ENCODE measurements at regions not wholly inside any gene's neighbourhood (a gene's known extent, or its start where the extent isn't known, plus 50 kb on each side); places are given as distances from the start of the nearest gene placed in this dataset.

DNA sequence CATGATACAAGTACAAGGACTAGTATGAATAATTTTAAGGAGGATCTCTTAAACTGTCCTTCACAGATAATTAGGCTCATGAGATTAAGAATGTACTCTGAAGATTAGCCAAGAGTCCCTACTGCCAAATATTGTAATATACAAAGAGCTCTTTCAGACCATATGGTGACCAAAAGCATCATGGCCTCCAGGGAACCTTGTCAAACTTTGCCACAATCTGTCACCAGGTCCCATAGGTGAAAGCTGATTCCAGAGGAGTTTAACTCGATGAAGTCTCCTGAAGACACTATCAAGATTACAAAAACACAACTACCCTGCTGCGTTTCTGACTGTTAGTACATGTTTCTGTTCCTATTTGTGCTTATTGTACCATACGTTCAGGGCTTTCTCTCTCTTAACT is 395.4 kb upstream of the ITGA1 start:
- no peak for DNase-seq (ENCODE audit: extremely low read depth, low read depth, low spot score)

DNA sequence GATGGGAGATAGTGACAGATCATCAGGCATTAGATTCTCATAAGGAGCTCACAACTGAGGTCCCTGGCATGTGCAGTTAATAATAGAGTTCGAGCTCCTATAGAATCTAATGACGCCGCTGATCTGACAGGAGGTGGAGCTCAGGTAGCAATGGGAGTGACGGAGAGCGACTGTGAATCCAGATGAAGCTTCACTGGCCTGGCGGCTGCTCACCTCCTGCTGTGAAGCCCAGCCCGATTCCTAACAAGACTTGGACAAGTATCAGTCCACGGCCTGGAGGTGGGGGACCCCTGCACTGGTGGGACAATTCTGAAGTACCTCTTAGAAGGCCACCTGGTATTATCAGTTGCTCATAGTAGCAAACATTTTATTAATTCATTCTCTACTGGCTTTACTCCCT is 377.9 kb upstream of the ITGA1 start:
- DNase-seq (ENCODE audit: extremely low read depth, low read depth, low spot score) = no peak

DNA sequence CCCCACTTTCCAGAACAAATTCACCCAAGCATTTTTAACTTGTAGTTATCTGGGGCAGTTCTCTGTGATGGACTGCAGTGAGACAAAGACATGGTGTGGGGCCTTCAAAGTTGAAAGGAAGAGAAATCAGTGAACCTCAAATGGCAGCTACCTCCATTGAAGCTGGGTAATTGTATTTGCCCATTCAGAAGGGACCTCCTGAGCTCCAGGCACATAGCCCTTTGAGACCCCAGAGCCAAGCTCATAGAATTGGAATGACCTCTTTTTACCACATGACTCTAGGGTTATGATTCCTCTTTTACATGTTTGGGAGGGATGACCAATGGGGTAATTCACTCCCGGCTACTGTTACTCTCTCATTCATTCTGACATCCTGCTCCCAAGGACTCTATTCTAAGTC is 368.4 kb upstream of the ITGA1 start:
- no peak for DNase-seq (ENCODE audit: extremely low read depth, low read depth, low spot score)

DNA sequence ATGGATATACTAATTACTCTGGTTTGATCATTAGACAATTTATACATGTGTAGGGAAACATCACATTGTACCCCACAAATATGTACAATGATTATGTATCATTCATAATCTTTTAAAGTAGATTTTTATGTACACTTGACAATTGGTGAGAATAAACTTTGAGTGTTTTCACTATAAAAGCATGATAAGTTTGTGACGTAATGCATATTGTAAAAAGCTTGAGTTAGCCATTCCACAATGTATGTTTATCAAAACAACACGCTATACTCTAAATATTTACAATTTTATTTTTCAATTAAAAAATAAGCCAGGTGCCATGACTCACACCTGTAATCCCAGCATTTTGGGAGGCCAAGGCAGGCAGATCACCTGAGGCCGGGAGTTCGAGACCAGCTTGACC is 360.1 kb upstream of the ITGA1 start:
- no peak for DNase-seq (ENCODE audit: extremely low read depth, low read depth, low spot score)

DNA sequence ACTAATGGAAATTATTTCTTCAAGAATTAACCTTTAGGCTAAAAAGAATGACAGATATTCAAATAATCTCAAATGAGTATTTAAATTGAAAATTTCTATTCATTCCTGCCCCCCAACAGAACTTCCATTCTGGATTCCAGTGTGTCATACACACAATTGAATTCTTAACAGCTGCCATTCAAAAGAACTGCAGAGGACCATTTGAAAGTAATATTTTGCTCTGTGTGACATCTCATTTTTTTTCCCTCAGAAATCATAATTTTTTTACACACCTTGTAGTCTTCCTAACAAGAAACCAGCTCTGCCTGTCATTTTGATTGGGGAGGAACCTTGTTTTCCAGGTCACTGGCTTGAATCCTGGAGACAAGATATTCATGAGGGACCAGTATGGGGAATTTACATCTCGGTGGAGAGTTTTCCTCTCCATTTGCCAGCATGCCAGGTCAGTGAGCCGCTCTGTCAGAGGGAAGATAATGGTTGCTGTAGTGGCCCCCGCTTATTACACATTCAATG is 358.7 kb upstream of the ITGA1 start:
- DNase-seq (ENCODE audit: extremely low read depth, low read depth, low spot score) = no peak

DNA sequence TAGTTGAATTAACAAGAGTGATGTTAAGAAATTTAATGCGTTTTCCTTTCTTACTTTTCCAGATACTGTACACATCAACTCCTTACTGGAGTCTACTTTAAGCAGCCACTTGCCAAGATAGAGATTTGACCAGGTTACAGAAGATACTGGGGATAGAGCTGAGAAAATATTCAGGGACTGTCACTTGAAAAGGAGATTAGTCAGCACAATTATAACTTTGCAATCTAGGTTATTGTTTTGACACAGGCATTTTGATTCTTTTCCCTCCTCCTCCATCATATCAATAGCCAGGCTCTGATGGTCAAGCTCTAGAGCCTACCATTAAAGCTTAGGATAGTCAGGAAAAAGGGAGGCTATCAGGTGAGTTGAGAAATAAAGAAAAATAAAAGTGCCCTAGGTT is 345.9 kb upstream of the ITGA1 start:
- no peak for DNase-seq (ENCODE audit: extremely low read depth, low read depth, low spot score)

DNA sequence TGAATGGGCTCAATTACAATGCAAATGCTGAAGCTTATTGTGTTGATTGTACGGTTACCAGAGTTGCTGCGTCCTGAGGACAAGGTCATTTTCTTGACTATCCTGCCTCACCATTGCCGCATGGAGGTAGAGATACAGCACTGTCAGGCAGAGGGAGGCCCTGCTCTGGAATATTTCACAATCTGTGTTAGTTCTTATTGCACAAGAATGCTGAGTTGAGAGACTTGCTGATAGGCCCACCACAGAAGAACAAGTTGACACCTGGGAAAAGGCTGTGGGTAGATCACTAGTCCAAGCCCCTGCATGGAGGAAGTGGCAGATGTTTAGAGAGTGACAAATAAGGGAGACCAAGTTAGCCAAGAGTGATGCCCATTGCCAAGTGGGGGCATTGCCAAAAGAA is 344.5 kb upstream of the ITGA1 start:
- no peak for DNase-seq (ENCODE audit: extremely low read depth, low read depth, low spot score)

DNA sequence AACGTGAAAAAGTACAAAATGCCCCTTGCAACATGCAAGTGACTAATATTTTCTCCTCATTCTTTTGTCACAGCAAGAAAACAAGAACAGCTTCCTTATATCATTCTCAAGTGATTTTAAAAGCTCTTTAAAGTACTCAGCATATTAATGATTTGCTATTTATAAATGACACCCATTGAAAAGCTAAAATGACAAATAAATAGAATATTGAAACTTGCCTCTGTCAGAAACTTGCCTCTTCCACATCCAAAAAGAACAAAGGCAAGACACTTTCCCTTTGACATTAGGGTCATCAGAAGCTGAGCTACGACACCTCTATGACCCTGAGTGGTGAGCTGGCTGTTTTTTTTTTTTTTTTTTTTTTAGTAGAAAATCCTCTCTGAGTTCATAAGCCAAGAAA is 339.6 kb upstream of the ITGA1 start:
- no peak for DNase-seq (ENCODE audit: extremely low read depth, low read depth, low spot score)

DNA sequence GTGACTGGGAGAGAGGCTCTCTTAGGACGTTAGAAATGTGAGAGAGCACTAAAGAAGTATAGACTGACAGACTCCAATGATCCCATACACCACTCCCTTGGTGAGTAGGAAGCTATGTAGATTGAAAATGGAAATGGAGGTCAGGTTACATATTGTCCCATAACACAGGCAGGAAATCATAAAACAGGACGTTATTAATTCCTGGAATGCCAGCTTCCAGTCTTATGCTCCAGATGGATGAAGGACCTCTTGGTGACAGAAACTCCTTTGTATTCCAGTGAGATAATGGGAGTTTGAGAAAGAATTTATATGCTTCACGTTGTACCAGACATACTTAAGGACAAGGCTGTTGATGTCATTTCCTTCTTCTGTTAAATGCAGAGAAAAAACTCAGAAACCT is 338.2 kb upstream of the ITGA1 start:
- DNase-seq (ENCODE audit: extremely low read depth, low read depth, low spot score) = peak; percentile 4

DNA sequence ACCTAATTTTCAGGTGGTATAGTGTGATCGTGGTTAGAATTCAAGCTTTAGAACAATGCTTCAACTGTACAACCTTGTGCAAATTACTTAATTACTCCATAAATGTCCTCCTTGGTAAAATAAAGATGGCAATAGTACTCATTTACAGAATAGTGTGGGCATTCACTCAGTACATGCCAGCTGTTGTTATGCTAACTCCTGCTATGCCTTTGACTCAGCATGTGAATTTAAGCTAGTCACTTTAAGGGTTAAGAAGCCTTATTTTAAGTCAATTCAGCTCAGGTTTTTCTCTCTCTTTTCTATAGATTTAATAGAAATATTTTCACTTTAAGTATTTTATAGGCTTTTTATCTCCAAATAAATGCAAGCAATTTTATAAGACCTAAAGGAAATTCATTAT is 335.6 kb upstream of the ITGA1 start:
- DNase-seq (ENCODE audit: extremely low read depth, low read depth, low spot score) = no peak

DNA sequence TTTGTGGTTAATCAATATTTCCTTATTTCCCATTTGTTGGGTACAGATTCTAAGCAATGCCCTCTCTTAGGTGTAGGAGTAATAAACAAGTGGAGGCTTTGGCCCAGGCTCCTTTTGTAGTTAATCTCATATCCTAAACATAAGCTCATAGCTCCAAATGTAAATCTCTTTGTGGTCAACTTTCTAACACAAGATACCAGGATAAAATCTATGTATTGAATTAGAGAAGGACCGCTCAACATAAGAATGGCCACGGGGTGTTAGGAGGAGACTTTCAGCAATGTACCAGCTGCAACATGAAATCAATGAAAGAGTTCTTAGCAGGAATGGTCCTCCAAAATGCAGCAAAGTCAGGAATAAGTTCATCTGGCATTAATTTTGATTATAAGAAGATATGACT is 334.5 kb upstream of the ITGA1 start:
- DNase-seq (ENCODE audit: extremely low read depth, low read depth, low spot score) = no peak

DNA sequence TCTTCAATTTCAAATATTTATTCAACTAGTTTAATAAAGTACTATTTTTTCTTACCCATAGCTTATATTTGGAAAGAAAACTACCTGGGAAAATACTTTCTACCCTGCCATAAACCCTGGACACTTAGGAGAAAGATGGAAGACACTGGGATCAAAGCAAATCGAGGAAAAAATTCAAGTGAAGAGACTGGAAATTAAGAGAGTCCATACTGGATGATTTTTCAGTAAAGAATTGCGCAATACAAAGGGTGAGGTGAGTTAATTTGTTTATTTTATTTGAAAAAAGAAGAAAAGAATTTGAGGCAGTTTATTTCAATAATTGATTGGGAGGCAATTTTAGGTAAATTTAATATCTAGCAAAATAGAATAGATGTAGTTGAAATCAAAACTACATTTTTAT is 331.8 kb upstream of the ITGA1 start:
- DNase-seq (ENCODE audit: extremely low read depth, low read depth, low spot score) = no peak

DNA sequence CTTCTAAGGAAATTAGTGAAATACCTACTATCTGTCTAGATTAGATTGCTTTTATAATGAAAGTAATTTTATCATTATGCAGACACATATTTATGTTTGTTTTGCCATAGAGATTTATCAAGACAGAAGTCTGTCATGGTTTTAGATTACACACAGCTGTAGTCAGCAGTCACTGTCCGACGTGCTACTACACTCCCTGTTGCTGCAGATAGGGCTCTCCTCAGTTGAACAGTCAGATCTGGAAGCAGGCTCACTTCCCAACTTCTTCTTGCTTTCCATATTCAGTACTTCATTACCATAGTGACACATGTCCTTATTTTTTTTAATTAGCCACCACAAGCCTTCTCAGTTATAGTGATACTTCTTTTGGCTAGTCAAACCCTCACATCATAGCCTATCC is 329.9 kb upstream of the ITGA1 start:
- no peak for DNase-seq (ENCODE audit: extremely low read depth, low read depth, low spot score)

DNA sequence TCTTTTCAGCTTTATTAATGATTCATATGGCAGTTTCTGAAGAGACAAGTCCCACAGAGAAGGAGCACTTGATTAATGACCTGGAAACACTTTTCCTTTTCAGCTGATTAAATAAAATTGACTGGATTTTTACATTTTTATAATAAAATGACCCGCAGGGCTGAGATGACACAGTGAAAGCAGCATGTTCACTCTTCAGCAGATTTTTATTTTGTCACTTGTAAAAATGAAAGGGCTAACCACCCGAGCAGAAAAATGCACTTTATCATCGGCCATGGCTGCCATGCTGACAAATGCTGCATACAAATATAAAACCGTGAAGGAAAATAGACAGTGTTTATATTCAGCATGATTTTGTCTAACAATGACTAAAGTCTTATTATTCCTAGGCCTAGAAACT is 321.6 kb upstream of the ITGA1 start:
- DNase-seq (ENCODE audit: extremely low read depth, low read depth, low spot score) = no peak

DNA sequence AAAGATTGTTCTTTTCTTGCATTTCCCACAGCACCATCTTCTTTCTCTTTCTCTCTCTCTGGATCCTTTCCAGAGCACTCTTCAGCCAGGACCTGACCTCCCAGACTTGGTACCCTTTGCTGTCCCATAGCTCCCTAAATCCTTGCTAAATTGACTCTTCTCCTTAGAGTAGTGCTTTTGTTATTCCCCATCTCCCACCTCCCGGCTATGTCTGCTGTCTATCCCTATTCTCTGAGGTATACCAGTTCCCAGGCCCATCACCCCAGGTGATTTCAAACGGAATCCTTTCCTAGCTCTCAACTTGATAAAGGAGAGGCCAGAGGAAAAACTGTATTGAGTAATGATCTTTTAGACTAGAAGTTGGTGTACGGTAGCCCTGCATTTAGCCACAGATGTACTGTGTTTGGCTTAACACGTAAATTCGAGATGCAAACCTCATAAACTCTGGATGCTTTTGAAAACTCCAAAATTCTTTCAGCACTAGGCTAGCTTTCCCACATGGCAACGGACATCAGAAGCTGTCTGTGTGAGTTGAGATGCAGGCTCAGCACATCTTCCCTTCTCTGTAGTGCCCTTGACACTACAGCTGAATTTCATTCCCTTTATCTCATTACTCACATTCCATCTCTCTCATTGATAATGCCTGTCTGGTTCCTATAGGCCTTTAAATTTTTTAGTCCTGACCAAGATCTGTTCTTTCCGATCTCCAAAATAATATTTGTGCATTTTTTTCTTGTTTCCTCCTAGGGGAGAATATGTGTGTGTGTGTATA is 320.8 kb upstream of the ITGA1 start:
- DNase-seq (ENCODE audit: extremely low read depth, low read depth, low spot score) = no peak

DNA sequence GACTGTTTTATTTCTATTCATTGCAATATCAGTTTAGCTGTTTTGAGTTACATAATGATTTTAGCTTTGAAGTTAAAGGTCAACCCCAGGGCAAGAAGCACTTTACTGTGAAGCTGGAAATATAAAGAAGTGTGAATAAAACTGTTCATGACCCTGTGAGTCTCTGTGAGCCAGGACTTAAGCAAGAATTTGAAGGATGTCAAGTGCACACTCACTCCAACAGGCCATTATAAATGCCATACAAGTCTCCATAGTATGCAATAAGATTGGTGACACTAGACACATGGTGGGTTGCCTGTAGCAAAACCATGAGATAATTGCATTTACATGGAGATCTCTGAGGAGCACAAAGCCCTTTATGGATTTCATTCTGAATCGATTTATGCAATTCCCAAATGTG is 318.7 kb upstream of the ITGA1 start:
- no peak for DNase-seq (ENCODE audit: extremely low read depth, low read depth, low spot score)

DNA sequence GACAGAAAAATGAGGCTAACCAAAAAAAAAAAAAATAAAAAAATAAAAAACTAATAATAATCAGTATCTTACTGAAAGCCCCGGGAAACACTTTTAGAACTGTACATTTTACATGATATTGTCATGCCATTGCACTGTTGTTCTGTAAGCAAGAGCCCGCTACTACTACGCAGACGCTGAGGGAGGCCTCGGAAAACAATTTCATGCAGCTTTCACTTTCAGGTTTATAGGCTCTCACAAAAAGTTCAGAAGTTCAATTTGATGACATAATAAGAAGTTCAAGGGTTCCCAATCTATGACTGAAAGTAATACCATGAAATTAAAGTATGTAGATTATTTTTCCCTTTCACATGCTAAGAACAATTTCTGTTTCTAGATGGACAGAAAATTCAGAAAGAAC is 318.3 kb upstream of the ITGA1 start:
- DNase-seq (ENCODE audit: extremely low read depth, low read depth, low spot score) = no peak

DNA sequence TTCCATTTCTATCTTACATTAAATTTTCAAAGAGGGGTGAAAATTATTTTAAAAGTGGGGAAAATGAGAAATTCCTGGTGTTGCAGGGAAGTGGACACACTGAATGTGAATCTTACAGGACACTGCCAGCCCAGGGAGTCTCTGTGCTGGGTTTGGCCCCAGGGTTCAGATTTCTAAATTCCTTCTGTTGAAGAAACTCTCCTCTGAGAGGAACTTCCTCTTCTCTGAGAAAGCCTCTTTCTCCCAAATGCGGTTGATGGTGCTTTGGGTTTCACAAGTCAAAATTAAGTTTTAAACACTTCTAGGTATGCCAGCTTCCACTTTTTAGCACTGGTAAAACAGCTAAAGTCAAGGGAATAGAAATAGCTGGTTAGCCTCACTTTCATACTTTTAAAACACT is 317.9 kb upstream of the ITGA1 start:
- no peak for DNase-seq (ENCODE audit: extremely low read depth, low read depth, low spot score)

DNA sequence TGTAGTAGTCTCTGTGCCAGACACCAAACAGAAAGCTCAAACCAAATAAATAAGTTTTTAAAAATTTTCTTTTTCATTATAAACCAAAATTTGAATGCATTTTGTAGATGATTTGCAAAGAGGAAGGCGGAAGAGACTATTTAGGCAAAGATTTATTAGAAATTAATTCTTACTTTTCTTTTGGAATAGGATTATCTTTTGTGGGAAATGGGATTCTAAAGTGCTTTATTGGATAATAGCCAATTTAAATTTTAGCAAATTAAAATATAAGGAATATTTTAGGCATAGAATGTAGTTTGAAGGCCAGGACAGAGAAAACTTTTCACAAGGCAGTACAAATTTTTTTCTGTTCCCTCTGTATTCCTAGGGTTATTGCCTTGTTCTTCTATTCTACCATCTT is 311.4 kb upstream of the ITGA1 start:
- no peak for DNase-seq (ENCODE audit: extremely low read depth, low read depth, low spot score)

DNA sequence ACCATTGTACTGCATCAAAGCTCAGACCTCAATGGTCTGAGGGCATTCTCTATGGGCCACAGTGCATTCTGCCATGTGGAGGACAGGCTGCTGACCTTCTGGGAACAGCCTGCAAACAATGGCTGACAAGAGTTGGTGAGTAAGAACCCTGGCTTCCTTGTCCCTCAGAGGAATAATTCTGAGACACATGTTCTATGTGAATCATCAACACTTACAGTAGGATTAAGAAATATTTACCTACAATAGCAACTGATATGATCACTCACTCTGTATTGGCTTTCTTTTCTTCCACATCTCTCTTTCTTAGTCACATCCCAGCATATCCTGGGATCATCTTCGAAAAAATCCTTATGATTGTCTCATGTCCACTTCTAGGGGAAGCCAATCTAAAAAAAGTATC is 306.5 kb upstream of the ITGA1 start:
- DNase-seq (ENCODE audit: extremely low read depth, low read depth, low spot score) = no peak

DNA sequence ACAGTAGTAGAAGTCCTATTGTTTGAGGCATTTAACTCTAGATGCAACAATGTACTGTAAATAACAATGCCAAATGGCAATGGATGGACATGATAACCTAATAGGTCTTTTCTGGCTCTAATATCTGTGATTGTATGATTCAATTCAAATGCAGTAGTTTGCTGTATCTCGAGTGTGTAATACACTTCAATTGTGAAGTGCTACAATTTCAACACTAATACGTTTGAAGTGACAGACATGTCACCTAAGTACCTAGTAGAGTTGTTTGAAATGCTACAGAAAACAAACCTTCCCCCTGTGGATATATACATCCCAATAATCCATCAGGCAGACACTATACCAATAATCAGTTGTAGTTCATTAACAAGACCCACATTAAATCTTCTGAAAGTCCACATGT is 305.9 kb upstream of the ITGA1 start:
- no peak for DNase-seq (ENCODE audit: extremely low read depth, low read depth, low spot score)

DNA sequence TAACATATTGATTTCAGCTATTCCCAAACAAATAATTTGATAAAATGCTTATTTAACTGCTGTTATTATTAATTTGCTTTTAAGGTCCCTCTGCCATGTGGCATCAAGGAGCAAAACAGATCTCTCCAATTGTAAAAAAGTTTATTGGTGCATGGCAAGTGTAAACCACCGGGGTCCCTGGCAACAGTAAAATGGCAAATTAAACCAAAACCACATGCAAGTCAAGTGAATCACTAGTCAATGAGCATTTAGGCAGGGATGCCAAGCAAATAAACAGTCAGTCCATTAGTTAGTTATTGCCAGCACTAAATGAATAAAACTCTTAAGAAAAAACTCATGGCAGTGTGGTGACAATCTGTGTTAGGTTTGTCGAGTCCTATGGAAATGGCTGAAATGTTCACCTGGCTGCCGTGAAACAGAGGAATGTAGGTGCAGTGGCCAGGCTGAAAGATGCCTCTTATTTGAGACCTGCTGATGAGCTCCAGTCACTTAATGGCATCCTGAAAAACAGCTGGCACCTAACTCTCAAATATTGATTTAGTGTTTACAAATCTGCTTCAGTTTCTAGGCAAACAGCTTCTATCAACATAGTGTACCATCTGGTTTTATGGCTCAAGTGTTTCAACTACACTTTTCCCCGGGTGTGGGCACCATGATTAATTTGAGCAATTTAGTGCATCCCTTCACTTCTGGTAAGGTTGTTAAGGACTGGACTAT is 296.5 kb upstream of the ITGA1 start:
- DNase-seq (ENCODE audit: extremely low read depth, low read depth, low spot score) = no peak

Measured in glomerular endothelial cell (primary cell).